ENCODE measurements at regions not wholly inside any gene's neighbourhood (a gene's known extent, or its start where the extent isn't known, plus 50 kb on each side); places are given as distances from the start of the nearest gene placed in this dataset.

DNA sequence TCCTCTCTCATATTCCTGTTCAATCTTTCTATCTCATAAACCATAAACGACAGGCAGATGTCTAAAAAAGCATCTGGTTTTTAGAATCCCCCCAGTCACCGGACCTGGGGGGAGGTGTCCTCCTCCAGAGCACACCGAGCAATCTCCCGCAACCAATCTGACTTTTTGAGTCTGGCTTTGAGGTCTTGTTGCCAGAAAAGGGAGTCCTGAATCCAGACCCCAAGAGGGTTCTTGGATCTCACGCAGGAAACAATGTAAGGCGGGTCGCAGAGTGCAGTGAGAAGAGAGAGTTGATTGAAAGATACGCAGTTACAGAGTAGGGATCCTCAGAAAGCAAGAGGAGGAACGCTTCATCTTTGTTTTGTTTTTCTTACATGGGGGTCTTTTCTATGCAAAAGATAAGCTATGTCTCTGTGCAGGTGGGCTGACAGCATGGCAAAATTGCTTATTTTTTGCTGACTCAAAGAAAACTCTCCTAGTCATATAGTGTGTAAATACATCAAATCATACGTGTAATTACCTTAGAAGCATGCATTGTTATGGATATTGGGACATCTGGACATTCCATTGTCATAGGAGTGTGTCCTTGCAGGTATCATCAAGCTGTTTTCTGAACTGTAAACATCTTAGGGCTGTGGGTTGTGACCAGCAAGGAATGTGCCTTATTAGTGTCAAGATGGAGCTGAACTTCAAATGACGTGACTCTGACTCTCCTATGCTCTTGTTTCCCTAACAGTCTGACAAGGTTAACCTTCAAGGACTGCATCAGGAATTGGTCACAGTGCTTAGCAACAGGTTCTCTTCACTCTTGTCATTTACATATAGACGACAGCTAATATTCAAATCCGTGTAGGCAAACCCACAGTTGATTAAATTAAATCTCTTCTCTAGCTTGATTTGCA lies 159.3 kb upstream of the DAPK1 start:
- H3K27ac ChIP-seq = peak overlapping the region; percentile 8 to 45
- no peaks in the 10 kb centered on the region for H3K27me3 ChIP-seq
- H3K9me3 ChIP-seq = no peaks in the 10 kb centered on the region
- no peak for DNase-seq
- no peak overlapping the region for H3K4me3 ChIP-seq
- TF ChIP-seq, protein P1, sequence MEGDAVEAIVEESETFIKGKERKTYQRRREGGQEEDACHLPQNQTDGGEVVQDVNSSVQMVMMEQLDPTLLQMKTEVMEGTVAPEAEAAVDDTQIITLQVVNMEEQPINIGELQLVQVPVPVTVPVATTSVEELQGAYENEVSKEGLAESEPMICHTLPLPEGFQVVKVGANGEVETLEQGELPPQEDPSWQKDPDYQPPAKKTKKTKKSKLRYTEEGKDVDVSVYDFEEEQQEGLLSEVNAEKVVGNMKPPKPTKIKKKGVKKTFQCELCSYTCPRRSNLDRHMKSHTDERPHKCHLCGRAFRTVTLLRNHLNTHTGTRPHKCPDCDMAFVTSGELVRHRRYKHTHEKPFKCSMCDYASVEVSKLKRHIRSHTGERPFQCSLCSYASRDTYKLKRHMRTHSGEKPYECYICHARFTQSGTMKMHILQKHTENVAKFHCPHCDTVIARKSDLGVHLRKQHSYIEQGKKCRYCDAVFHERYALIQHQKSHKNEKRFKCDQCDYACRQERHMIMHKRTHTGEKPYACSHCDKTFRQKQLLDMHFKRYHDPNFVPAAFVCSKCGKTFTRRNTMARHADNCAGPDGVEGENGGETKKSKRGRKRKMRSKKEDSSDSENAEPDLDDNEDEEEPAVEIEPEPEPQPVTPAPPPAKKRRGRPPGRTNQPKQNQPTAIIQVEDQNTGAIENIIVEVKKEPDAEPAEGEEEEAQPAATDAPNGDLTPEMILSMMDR (IDR thresholded peaks at IDR 0.05) = no peak
- TF ChIP-seq POLR2A (IDR thresholded peaks at IDR 0.05) = no peak
- no peaks in the 10 kb centered on the region for H3K36me3 ChIP-seq
- intact Hi-C loops (cut with DNase I; ENCODE audit: low total_unique reads) = loop anchor here (5.0 kb wide), 1 partner anchor 319 kb away; no protein-coding TSS in a partner anchor
- no peaks in the 10 kb centered on the region for H3K4me1 ChIP-seq

- H3K9me3 ChIP-seq = no peaks in the 10 kb centered on the region
- no peak for TF ChIP-seq POLR2A (IDR thresholded peaks at IDR 0.05)
- TF ChIP-seq, protein P1 (IDR thresholded peaks at IDR 0.05) = no peak
- H3K4me3 ChIP-seq = no peak overlapping the region
- H3K36me3 ChIP-seq = no peaks in the 10 kb centered on the region
- intact Hi-C loops (cut with DNase I; ENCODE audit: low total_unique reads) = no loop called here
- H3K4me1 ChIP-seq = no peaks in the 10 kb centered on the region
- no peak overlapping the region for H3K27ac ChIP-seq
- DNase-seq = no peak
- no peaks in the 10 kb centered on the region for H3K27me3 ChIP-seq
These were observed 157.3 kb upstream of the DAPK1 start for GRCh38 chr9:87340391-87340790.

- TF ChIP-seq POLR2A (IDR thresholded peaks at IDR 0.05) = no peak
- TF ChIP-seq, protein P1 (IDR thresholded peaks at IDR 0.05) = no peak
- Histone ChIP-seq H3K9me3 (no peaks in the 10 kb centered on the region), H3K27ac (no peak overlapping the region), H3K4me3 (no peak overlapping the region), H3K36me3 (no peaks in the 10 kb centered on the region), H3K27me3 (no peaks in the 10 kb centered on the region), H3K4me1 (no peaks in the 10 kb centered on the region)
- DNase-seq = peak; percentile 41 to 51
- intact Hi-C loops (cut with DNase I; ENCODE audit: low total_unique reads) = no loop called here
These were observed 154.9 kb upstream of the DAPK1 start for GRCh38 chr9:87342743-87343142.

GRCh38 chr9:87343816-87344430 lies 153.7 kb upstream of the DAPK1 start:
- Histone ChIP-seq H3K27ac (no peak overlapping the region), H3K36me3 (no peaks in the 10 kb centered on the region), H3K9me3 (no peaks in the 10 kb centered on the region), H3K27me3 (no peaks in the 10 kb centered on the region), H3K4me1 (no peaks in the 10 kb centered on the region), H3K4me3 (no peak overlapping the region)
- intact Hi-C loops (cut with DNase I; ENCODE audit: low total_unique reads) = no loop called here
- TF ChIP-seq, protein P1 (IDR thresholded peaks at IDR 0.05) = no peak
- no peak for TF ChIP-seq POLR2A (IDR thresholded peaks at IDR 0.05)
- no peak for DNase-seq

- no peak overlapping the region for H3K27ac ChIP-seq
- H3K27me3 ChIP-seq = no peaks in the 10 kb centered on the region
- intact Hi-C loops (cut with DNase I; ENCODE audit: low total_unique reads) = no loop called here
- TF ChIP-seq POLR2A (IDR thresholded peaks at IDR 0.05) = no peak
- TF ChIP-seq, protein P1 (IDR thresholded peaks at IDR 0.05) = no peak
- no peak for DNase-seq
- H3K36me3 ChIP-seq = no peaks in the 10 kb centered on the region
- H3K4me1 ChIP-seq = no peaks in the 10 kb centered on the region
- no peaks in the 10 kb centered on the region for H3K9me3 ChIP-seq
- no peak overlapping the region for H3K4me3 ChIP-seq
These were observed 151.5 kb upstream of the DAPK1 start for GRCh38 chr9:87346061-87346665.
